ENCODE measurements at regions not wholly inside any gene's neighbourhood (a gene's known extent, or its start where the extent isn't known, plus 50 kb on each side); places are given as distances from the start of the nearest gene placed in this dataset.

DNA sequence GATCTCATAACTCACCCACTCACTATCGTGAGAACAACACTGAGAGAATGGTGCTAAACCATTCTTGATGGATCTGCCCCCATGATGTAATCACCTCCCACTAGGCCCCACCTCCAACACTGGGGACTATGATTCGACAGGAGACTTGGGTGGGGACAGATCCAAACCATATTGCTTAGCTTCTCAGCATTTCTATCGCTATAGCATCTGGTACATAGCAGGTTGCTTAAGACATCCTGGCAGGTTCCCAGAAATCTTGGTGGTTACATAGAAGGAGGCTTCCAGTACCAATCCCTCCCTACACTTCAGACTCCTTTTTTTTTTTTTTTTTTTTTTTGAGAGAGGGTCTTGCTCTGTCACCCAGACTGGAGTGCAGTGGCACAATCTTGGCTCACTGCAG, 487.8 kb downstream of the EDEM1 start:
- intact Hi-C loops (cut with DNase I; ENCODE audit: low total_unique reads): no loop called here
- H3K27ac ChIP-seq: no peak overlapping the region
- no peak for DNase-seq (ENCODE audit: low spot score in 2 of 2)
- H3K9me3 ChIP-seq: no peaks in the 10 kb centered on the region
- TF ChIP-seq POLR2A (IDR thresholded peaks at IDR 0.05) (no peak), POLR2AphosphoS5 (IDR thresholded peaks at IDR 0.05) (no peak)
- TF ChIP-seq, protein P1, sequence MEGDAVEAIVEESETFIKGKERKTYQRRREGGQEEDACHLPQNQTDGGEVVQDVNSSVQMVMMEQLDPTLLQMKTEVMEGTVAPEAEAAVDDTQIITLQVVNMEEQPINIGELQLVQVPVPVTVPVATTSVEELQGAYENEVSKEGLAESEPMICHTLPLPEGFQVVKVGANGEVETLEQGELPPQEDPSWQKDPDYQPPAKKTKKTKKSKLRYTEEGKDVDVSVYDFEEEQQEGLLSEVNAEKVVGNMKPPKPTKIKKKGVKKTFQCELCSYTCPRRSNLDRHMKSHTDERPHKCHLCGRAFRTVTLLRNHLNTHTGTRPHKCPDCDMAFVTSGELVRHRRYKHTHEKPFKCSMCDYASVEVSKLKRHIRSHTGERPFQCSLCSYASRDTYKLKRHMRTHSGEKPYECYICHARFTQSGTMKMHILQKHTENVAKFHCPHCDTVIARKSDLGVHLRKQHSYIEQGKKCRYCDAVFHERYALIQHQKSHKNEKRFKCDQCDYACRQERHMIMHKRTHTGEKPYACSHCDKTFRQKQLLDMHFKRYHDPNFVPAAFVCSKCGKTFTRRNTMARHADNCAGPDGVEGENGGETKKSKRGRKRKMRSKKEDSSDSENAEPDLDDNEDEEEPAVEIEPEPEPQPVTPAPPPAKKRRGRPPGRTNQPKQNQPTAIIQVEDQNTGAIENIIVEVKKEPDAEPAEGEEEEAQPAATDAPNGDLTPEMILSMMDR (IDR thresholded peaks at IDR 0.05): no peak
- H3K36me3 ChIP-seq: no peaks in the 10 kb centered on the region
- H3K4me1 ChIP-seq: no peaks in the 10 kb centered on the region
- H3K4me3 ChIP-seq: no peak overlapping the region
- no peaks in the 10 kb centered on the region for H3K27me3 ChIP-seq

DNA sequence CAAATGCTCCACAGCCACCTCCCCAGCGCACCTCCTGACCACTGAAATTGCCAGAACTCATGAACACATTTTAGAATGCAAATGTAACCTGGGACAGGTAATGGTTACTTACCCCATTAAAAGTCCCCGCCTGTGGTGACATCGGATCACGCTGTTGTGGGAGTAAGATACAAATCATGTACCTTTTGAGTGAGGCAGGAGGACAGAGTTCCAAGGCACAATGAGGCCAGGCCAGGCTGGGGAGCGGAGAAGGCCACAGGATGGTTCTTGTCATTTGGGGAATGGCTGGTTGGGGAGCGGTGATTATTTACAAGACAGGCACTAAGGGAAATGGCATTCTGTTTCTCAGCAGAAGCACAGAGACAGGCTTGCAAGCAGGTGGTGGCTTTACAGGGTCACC, 490.0 kb downstream of the EDEM1 start:
- DNase-seq (ENCODE audit: low spot score in 2 of 2): no peak
- no peaks in the 10 kb centered on the region for H3K9me3 ChIP-seq
- no peak overlapping the region for H3K4me3 ChIP-seq
- intact Hi-C loops (cut with DNase I; ENCODE audit: low total_unique reads): no loop called here
- no peaks in the 10 kb centered on the region for H3K36me3 ChIP-seq
- no peak overlapping the region for H3K27ac ChIP-seq
- H3K4me1 ChIP-seq: no peaks in the 10 kb centered on the region
- TF ChIP-seq POLR2AphosphoS5 (IDR thresholded peaks at IDR 0.05) (no peak), POLR2A (IDR thresholded peaks at IDR 0.05) (no peak)
- TF ChIP-seq, protein P1 (IDR thresholded peaks at IDR 0.05): no peak
- H3K27me3 ChIP-seq: no peaks in the 10 kb centered on the region

DNA sequence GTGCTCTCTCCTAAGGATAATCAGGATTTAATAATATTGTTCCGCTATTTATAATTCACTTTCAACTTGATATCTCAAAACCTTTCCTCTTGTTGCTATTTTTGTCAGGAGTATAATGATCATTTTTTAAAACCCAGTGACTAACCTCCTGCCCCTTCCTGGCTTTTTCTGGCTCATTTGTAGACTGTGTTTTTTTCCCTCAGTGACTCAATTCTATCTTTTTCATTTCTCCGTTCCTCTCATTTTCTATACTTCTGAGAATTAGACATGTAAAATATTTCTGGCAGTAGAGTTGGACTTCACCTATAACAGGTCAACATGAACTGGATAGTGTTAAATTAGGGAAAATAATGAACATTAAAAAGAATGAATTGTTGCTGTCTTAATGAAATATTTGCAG, 490.7 kb downstream of the EDEM1 start:
- no peaks in the 10 kb centered on the region for H3K36me3 ChIP-seq
- intact Hi-C loops (cut with DNase I; ENCODE audit: low total_unique reads): no loop called here
- no peak overlapping the region for H3K4me3 ChIP-seq
- no peaks in the 10 kb centered on the region for H3K27me3 ChIP-seq
- H3K27ac ChIP-seq: no peak overlapping the region
- no peaks in the 10 kb centered on the region for H3K9me3 ChIP-seq
- no peak for DNase-seq (ENCODE audit: low spot score in 2 of 2)
- no peak for TF ChIP-seq POLR2AphosphoS5 (IDR thresholded peaks at IDR 0.05)
- no peaks in the 10 kb centered on the region for H3K4me1 ChIP-seq

DNA sequence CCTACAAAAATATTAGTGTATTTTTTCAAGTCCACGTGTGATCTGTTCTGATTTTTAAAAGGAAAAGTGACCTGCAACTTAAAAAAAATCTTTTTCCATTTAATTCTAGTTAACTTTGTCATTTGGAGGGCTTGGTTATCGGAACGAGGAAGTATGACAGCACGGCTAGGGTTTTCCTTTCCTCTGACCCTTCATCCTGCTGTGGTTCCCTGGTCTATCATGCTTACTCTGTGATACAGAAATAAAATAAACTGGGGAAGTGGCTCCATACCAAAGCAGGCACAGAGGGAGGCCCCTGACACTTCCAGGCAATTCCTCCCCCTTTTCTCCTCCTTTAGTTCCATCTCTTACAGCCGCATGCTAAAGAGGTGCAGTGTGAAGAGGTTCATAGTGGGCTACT, 491.3 kb downstream of the EDEM1 start:
- TF ChIP-seq POLR2A (IDR thresholded peaks at IDR 0.05): no peak
- TF ChIP-seq, protein P1 (IDR thresholded peaks at IDR 0.05): no peak
- TF ChIP-seq POLR2AphosphoS5 (IDR thresholded peaks at IDR 0.05): no peak
- H3K4me1 ChIP-seq: no peaks in the 10 kb centered on the region
- DNase-seq (ENCODE audit: low spot score in 2 of 2): no peak
- no peaks in the 10 kb centered on the region for H3K9me3 ChIP-seq
- H3K36me3 ChIP-seq: no peaks in the 10 kb centered on the region
- intact Hi-C loops (cut with DNase I; ENCODE audit: low total_unique reads): no loop called here
- no peak overlapping the region for H3K27ac ChIP-seq
- H3K4me3 ChIP-seq: no peak overlapping the region
- H3K27me3 ChIP-seq: no peaks in the 10 kb centered on the region

DNA sequence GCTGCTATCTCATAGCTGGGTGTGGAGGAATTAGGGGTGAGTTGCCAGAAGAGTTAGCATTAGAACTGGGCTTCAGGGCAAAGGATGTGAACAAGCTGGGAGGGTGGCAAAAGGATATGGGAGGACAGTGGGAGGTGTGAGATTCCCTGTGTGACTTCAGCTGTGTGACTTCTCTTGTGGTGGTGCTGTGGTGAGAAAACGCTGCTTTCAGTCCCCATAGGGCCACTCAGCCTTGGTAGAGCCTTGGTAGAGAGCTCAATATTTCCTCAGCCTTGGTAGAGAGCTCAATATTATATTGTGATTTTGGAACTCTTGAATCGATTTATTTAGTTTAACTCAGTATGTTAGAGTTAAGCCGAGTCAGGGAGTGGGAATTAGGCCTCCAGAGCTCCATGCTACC, 499.7 kb downstream of the EDEM1 start:
- no peak overlapping the region for H3K4me3 ChIP-seq
- TF ChIP-seq, protein P1 (IDR thresholded peaks at IDR 0.05): no peak
- TF ChIP-seq POLR2A (IDR thresholded peaks at IDR 0.05) (no peak), POLR2AphosphoS5 (IDR thresholded peaks at IDR 0.05) (no peak)
- no peaks in the 10 kb centered on the region for H3K27me3 ChIP-seq
- H3K4me1 ChIP-seq: no peaks in the 10 kb centered on the region
- H3K27ac ChIP-seq: no peak overlapping the region
- intact Hi-C loops (cut with DNase I; ENCODE audit: low total_unique reads): no loop called here
- no peak for DNase-seq (ENCODE audit: low spot score in 2 of 2)
- peaks cover 10 to 20% of the 10 kb centered on the region in 2 donors for H3K9me3 ChIP-seq
- H3K36me3 ChIP-seq: no peaks in the 10 kb centered on the region

DNA sequence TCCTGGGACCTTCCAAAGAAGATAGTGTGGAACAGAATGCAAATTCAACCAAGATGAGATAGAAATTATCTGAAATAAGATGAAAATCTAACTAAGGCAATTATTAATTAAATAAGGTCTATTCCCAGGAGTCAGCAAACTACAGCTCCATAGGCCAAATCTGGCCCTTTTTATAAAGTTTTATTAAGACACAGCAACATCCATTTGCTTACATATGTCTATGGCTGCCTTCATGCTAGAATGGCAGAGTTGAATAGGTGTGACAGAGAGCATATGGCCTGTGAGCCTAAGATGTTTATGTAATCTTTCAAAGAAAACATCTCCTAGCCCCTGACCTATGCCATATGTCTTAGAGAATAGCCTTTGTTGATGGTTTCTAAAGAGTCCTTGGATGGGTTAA, 503.0 kb downstream of the EDEM1 start:
- Histone ChIP-seq H3K4me3 (no peak overlapping the region), H3K9me3 (peaks cover 10 to 20% of the 10 kb centered on the region in 2 donors), H3K4me1 (no peaks in the 10 kb centered on the region), H3K27ac (no peak overlapping the region), H3K27me3 (no peaks in the 10 kb centered on the region), H3K36me3 (no peaks in the 10 kb centered on the region)
- TF ChIP-seq, protein P1 (IDR thresholded peaks at IDR 0.05): no peak
- DNase-seq (ENCODE audit: low spot score in 2 of 2): no peak
- intact Hi-C loops (cut with DNase I; ENCODE audit: low total_unique reads): no loop called here
